Upper lobe of left lung (tissue), 6 donors: ENCODE measurements at regions not wholly inside any gene's neighbourhood (a gene's known extent, or its start where the extent isn't known, plus 50 kb on each side); places are given as distances from the start of the nearest gene placed in this dataset.

Source experiments
- ATAC-seq, 2 donors: fragments of 200-7000 bp; cut with Tn5 transposase; one replicate each; pipeline ENCODE4 v1.9.1; 2022; ENCODE audit warnings: mild to moderate bottlenecking in 2 of 2, moderate library complexity in 2 of 2; ENCODE audit not compliant: low FRiP score in 2 of 2
- DNase-seq, 2 donors: peaks; one replicate each; pipeline ENCODE4 v3.0.0-alpha.2; 2019 to 2020
- H3K27ac ChIP-seq, 4 donors: fragments of 200-600 bp; sonication (generic); one replicate each; pipeline ENCODE4 v1.5.1; 2016 to 2019
- H3K27me3 ChIP-seq, 4 donors: fragments of 200-600 bp; sonication (generic); one replicate each; pipeline ENCODE4 v1.5.1; 2017 to 2019
- H3K36me3 ChIP-seq, 4 donors: fragments of 200-600 bp; sonication (generic); one replicate each; pipeline ENCODE4 v1.5.1; 2016 to 2019
- H3K4me1 ChIP-seq, 4 donors: fragments of 200-600 bp; sonication (generic); one replicate each; pipeline ENCODE4 v1.5.1; 2018 to 2019
- H3K4me3 ChIP-seq, 4 donors: fragments of 200-600 bp; sonication (generic); one replicate each; pipeline ENCODE4 v1.5.1; 2017 to 2019; ENCODE audit warnings: mild to moderate bottlenecking in 2 of 4, moderate library complexity in 1 of 4
- H3K9me3 ChIP-seq, 4 donors: fragments of 200-600 bp; sonication (generic); one replicate each; pipeline ENCODE4 v1.5.1; 2018 to 2019
- EP300 ChIP-seq, 4 donors: sonication (generic); formaldehyde crosslinking; IDR thresholded peaks; one replicate each; pipeline ENCODE4 v1.5.1; 2017; ENCODE audit warnings: antibody characterized with exemption in 4 of 4, control low read depth in 2 of 4
- POLR2A ChIP-seq, 4 donors: fragments of 450-650 bp; IDR thresholded peaks; one replicate each; pipeline ENCODE4 v1.5.1; 2016 to 2017; ENCODE audit warnings: antibody characterized with exemption in 4 of 4, mild to moderate bottlenecking in 2 of 4
- POLR2AphosphoS5 ChIP-seq, 2 donors: sonication (generic); formaldehyde crosslinking; IDR thresholded peaks; one replicate each; pipeline ENCODE4 v1.5.1; 2017; ENCODE audit warnings: antibody characterized with exemption in 2 of 2
- WGBS, 2 donors: methylation state at CpG; one replicate each; pipeline ENCODE4 v1.1.5; 2017 to 2018; 5-methylcytosine and 5-hydroxymethylcytosine counted together
- TF ChIP-seq, protein P1 (sequence below), 6 experiments: fragments of 450-650 bp in 4 of 6; fragments of 200-600 bp in 2 of 6; sonication (generic) in 2 of 6; IDR thresholded peaks; one replicate each; pipeline ENCODE4 v1.5.1; 2016 to 2019; ENCODE audit warnings: antibody characterized with exemption in 6 of 6
- donor health status: DM: no; HTN: no; CAD: no; lungs with moderate emphysema.
- donor health status: DM: no; HTN: yes; CAD: no; lungs with severe emphysema.

DNA sequence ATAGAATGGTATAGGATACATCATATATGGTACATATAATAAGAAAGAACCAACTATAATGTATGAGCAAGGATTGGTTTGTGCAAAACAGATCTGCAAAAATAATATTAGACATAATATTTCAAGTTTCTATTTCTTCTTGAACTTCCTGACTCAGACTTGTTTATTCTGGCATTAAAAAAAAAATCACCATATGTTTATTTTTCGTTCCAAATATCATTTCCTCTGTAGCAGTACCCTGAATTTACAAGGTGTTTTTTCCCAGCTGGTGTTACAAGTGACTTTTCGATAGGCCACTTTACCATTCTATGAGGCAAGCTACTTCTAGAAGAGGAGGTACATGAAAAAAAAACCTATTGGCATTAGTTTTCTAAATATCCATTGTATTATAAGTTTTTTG is 785.0 kb downstream of the PDCD6IP start:
- Histone ChIP-seq H3K9me3 (no peaks in the 10 kb centered on the region), H3K4me1 (no peaks in the 10 kb centered on the region), H3K4me3 (no peak overlapping the region), H3K27me3 (no peaks in the 10 kb centered on the region), H3K36me3 (no peaks in the 10 kb centered on the region), H3K27ac (no peak overlapping the region)
- WGBS, 2 donors: 45 to 47% methylated on average over 2 of the region's 2 CpGs
- TF ChIP-seq EP300 (IDR thresholded peaks at IDR 0.05) (no peak), POLR2AphosphoS5 (IDR thresholded peaks at IDR 0.05) (no peak), POLR2A (IDR thresholded peaks at IDR 0.05) (no peak)
- TF ChIP-seq, protein P1, sequence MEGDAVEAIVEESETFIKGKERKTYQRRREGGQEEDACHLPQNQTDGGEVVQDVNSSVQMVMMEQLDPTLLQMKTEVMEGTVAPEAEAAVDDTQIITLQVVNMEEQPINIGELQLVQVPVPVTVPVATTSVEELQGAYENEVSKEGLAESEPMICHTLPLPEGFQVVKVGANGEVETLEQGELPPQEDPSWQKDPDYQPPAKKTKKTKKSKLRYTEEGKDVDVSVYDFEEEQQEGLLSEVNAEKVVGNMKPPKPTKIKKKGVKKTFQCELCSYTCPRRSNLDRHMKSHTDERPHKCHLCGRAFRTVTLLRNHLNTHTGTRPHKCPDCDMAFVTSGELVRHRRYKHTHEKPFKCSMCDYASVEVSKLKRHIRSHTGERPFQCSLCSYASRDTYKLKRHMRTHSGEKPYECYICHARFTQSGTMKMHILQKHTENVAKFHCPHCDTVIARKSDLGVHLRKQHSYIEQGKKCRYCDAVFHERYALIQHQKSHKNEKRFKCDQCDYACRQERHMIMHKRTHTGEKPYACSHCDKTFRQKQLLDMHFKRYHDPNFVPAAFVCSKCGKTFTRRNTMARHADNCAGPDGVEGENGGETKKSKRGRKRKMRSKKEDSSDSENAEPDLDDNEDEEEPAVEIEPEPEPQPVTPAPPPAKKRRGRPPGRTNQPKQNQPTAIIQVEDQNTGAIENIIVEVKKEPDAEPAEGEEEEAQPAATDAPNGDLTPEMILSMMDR (IDR thresholded peaks at IDR 0.05): no peak
- ATAC-seq: no peak
- DNase-seq: no peak

- H3K9me3 ChIP-seq: no peaks in the 10 kb centered on the region
- ATAC-seq (no peak), DNase-seq (no peak)
- H3K4me1 ChIP-seq: no peaks in the 10 kb centered on the region
- no peak overlapping the region for H3K4me3 ChIP-seq
- 56 to 76% methylated on average over 1 of the region's 1 CpG for WGBS, 2 donors
- H3K27ac ChIP-seq: no peak overlapping the region
- no peak for TF ChIP-seq EP300 (IDR thresholded peaks at IDR 0.05)
- TF ChIP-seq, protein P1 (IDR thresholded peaks at IDR 0.05): no peak
- TF ChIP-seq POLR2A (IDR thresholded peaks at IDR 0.05): no peak
- TF ChIP-seq POLR2AphosphoS5 (IDR thresholded peaks at IDR 0.05): no peak
- no peaks in the 10 kb centered on the region for H3K36me3 ChIP-seq
- H3K27me3 ChIP-seq: no peaks in the 10 kb centered on the region
Observed at GRCh38 chr3:34584971-34585370, 786.5 kb downstream of the PDCD6IP start.

DNA sequence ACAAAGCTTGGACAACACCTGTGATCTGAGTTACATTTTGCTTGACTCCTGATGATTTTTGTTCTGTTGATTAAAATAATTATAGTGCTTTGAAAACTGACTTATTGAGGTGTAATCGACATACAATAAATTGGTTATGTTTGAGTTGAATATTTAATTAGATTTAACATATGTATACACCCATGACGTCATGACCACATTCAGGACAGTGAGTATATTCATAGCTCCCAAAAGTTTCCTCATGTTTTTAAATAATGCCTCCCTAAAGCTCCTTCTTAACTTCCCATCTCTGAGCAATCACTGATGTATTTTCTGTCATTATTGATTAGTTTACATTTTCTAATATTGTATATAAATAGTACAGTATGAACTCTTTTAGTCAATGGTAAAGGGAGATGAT is 801.2 kb downstream of the PDCD6IP start:
- no peak overlapping the region for H3K27ac ChIP-seq
- WGBS, 2 donors: 79 to 81% methylated on average over 2 of the region's 2 CpGs

GRCh38 chr3:34619990-34620389 is 821.6 kb downstream of the PDCD6IP start:
- Histone ChIP-seq H3K4me3 (no peak overlapping the region), H3K27ac (no peak overlapping the region), H3K9me3 (peaks cover 0 to 7% (median 3%) of the 10 kb centered on the region in 4 donors), H3K36me3 (no peaks in the 10 kb centered on the region), H3K4me1 (no peaks in the 10 kb centered on the region), H3K27me3 (no peaks in the 10 kb centered on the region)
- no peak for ATAC-seq
- 60 to 72% methylated on average over 2 of the region's 2 CpGs for WGBS, 2 donors
- TF ChIP-seq POLR2AphosphoS5 (IDR thresholded peaks at IDR 0.05) (no peak), POLR2A (IDR thresholded peaks at IDR 0.05) (no peak), EP300 (IDR thresholded peaks at IDR 0.05) (no peak)
- TF ChIP-seq, protein P1 (IDR thresholded peaks at IDR 0.05): no peak
- DNase-seq: no peak

More for the DNA sequence above, 801.2 kb downstream of the PDCD6IP start:
- no peak for DNase-seq
- H3K9me3 ChIP-seq: peaks cover 0 to 10% (median 0%) of the 10 kb centered on the region in 4 donors
- H3K4me1 ChIP-seq: no peaks in the 10 kb centered on the region
- no peaks in the 10 kb centered on the region for H3K27me3 ChIP-seq
- H3K4me3 ChIP-seq: no peak overlapping the region
- TF ChIP-seq, protein P1 (IDR thresholded peaks at IDR 0.05): no peak
- TF ChIP-seq POLR2A (IDR thresholded peaks at IDR 0.05) (no peak), POLR2AphosphoS5 (IDR thresholded peaks at IDR 0.05) (no peak), EP300 (IDR thresholded peaks at IDR 0.05) (no peak)
- ATAC-seq: no peak
- no peaks in the 10 kb centered on the region for H3K36me3 ChIP-seq

DNA sequence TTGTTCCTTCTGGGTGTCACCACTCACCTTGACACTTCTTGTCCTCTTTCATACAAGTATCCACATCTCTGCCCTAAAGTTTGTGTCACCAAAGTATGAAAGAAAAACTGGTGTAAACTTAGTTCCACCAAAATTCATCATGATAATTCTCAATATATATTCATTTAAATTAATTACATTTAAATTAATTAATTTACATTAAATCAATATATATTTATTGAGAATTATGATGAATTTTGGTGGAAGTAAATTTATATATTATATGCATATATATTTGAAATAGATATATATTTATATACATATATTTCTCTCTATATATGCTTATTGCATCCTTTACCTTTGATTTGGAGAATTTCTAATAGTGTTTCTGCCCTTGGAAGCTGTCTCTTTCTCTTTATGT is 828.3 kb downstream of the PDCD6IP start:
- H3K27me3 ChIP-seq: no peaks in the 10 kb centered on the region
- H3K36me3 ChIP-seq: no peaks in the 10 kb centered on the region
- no peak overlapping the region for H3K4me3 ChIP-seq
- H3K4me1 ChIP-seq: no peaks in the 10 kb centered on the region
- no peak for ATAC-seq
- H3K9me3 ChIP-seq: no peaks in the 10 kb centered on the region
- H3K27ac ChIP-seq: no peak overlapping the region
- DNase-seq: no peak
- TF ChIP-seq, protein P1 (IDR thresholded peaks at IDR 0.05): no peak
- no peak for TF ChIP-seq EP300 (IDR thresholded peaks at IDR 0.05)
- TF ChIP-seq POLR2AphosphoS5 (IDR thresholded peaks at IDR 0.05): no peak
- TF ChIP-seq POLR2A (IDR thresholded peaks at IDR 0.05): no peak
